GM04504 (cell line): ENCODE measurements at regions not wholly inside any gene's neighbourhood (a gene's known extent, or its start where the extent isn't known, plus 50 kb on each side); places are given as distances from the start of the nearest gene placed in this dataset.
A peak's percentile ranks its signal among the peaks of the same experiment; 100 is the strongest.
"Not testable (repeated sequence)": the region's sequence is repeated elsewhere in the genome, so short reads cannot be mapped to it uniquely, and the experiment has no call there.

Experiments used
- DNase-seq: peaks from one replicate; pipeline ENCODE4 v3.0.0-alpha.2; 2012; ENCODE audit warnings: low read depth

DNA sequence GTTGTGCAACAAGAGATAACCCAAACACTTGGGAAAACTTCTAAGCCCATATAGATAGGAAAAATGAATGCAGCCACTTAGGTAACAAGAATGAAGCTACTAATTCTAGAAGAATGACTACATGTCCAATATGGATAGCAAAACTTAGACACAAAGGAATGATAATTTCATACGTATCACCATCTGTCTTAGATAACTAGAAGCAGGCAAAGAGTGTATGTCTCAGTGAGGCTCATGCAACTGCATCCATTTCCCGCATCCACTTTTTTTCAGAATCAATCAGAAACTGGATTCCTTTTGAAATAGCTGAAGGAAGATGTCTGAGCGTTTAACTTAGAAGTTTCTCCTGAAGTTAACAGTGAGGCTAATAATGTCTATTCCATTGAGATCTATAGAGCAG lies 408.7 kb upstream of the PITX2 start:
- DNase-seq = no peak

DNA sequence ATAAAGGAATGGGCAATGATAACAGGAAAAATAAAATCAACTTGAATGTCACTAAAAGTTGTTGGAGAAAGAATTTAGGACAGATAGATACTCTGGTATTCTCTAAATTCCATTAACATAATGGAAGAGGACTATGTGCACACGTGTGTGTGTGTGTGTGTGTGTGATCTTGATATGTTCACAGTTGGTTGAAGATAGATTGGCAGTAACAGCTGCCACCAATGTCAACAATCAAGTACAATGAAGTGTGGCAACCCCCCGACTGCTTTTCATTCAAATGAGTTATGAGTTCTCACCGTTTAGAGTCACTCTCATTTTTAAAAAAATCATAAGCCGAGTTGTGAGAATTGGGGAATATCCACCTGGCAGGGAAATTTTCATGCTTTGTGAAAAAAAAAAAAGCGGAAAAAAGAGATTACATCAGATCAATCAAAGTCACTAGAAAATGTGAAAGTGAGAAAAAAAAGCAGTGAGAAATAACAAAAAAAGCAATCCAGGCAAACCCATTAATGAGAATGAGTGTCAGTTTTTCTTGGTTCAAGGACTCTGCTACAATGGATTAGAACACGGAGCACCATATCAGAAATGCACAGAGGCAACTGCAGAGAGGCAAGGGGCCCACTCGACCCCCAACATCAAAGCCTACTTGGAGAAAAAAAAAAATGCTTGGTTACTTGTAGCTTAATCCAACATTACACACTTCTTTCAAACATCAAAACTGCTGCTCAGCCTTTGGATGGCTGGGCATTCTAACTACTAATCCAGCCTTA lies 414.9 kb upstream of the PITX2 start:
- DNase-seq = no peak

DNA sequence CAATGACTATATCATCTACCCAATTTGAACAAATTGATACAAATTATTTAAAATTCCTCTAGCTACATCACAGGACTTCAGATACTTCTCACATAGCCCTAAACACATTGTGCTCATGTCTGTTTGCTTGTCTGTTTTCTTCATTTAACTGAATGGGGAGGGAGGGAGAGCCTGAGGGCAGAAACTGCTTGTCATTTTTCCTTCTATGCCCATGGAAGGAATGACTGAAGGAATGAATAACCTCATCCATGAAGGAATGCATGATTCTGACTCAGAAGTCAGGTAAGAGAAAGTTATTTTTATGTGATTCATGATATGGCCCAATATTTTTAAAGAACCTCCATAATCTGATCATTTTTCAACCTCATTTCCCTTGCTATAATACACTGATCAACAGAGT lies 418.0 kb upstream of the PITX2 start:
- DNase-seq = no peak

DNA sequence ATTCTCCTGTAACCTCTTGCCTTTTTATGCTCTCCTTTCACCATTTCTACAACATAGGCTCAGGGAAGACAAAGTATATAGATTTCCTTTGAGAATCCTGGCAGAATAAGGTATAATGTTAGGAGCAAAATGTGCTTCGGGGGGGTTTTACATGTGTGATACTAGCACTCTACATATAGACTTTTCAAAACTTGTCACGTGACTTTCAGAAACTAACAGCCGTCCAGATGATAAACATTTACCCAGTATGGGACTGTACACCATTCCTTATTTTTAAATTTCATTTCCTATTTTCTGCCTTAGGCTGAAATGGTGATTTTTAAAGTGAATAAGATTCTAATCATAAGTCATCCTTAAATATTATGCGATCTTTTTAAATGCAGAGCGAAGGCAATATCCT lies 420.4 kb upstream of the PITX2 start:
- no peak for DNase-seq

DNA sequence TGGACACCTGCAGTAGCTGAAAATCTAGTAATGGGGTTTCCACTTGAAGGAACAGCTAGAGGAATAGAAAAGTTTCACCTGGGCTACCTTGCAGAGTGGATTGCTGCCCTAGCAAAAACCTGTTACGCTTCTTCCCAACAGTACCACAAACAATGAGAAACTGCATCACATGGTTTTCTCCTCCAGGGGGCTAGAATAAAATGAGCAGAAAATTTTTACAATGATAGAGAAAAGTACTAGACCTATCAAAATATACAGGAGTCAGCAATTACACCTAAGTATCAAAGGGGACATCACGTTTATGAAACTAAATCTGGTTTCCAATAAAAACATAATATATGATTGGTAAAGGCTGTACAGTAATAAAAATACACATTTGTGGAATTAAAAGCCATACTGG lies 423.1 kb upstream of the PITX2 start:
- no peak for DNase-seq

DNA sequence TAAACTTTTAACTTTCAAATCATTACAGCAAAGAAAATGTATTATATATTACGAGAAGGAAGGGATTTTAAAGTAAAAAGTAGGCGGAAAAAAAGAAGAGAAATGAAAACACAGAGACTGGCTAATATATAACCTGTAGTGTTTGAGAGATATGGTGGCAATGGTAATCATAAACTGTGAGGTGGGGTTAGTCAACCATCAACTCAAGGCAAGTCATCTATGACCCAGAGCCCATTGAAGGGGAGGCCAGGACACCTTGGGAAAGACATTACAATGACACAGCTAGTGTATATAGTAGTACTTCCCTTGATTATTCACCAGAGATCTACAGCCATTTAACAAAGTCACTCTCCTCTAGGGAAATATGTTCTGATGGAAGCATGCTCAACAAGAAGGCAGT lies 423.9 kb upstream of the PITX2 start:
- no peak for DNase-seq

DNA sequence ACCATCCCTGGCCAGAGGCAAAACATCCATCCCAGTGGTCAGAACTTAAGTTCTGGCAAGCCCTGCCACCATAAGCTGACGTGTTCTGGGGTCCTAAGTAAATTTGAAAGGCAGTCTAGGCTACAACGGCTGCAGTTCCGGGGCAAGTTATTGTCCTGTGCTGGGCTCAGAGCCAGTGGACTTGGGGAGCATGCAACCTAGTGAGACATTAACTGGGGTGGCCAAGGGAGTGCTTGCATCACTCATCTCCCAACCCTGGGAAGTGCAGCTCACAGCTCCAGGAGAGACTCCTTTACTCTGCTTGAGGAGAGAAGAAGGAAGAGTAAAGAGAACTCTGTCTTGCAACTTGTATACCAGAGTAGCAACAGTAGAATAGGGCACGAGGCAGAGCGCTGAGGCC lies 425.4 kb upstream of the PITX2 start:
- DNase-seq = no peak

DNA sequence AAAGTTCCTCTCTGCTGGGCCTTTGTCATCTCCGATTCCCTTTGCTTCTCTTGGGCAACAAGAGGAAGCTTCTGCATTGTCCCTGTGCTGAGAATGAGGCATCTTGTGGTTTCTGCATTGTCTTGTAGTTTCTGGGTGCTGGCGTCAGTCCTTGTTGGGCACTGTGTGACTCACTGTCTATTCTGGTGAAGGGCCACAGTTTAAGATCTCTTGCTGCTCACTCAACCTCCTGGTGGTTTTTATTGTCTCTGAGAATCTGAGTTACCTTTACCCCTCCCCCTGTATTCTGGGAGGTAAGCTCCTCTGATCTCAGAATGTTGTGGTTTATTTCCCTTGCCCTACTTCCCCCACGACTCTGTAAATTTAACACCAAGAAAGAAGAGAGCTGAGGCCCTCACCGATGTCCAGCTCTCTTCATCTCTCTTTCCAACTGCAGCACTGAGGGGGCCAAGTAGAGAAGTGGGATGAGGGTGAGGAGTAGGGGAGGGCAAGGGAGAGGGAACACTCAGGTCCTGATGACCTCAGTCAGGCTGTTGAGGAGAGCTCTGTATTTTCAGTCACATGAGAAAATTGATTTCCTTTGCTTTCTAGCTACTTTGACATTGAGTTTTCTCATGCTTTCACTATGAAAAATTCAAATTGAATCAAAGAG lies 441.6 kb upstream of the PITX2 start:
- peak; percentile 73 for DNase-seq

DNA sequence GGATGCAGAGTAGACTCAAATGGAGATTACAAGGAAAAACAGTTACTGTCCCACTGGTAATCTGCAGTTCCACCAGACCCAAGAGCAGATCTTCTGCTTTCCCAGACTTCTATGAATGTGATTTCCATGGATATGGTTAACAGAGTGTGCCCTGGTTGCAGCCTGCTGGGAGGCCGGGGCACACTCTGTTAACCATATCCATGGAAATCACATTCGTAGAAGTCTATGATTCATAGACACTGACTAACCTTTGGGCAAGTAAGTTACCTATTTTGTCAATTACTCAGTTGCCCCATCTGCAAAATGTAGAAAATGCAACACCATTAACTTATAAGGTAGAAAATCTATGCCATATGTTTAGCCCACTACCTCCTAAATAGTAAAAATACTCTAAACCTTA lies 443.1 kb upstream of the PITX2 start:
- DNase-seq = no peak

DNA sequence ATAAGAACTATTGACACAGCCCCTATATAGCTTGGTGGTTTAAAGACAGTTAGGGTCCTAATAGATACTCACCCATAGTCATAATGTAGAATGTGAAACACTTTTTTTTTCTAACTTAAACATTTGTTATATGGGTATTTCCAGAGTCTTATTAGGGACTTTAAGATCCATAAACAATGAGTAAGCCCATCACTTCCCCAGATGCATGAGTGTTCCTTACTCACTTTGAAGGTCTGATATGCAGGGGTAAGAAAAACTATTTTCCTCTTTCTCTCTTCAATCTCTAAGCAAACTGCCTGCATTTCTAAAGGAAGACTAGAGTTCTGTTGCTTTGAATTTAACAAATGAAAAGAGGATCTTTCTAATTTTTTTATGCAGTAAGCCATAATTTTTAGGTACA lies 443.6 kb upstream of the PITX2 start:
- DNase-seq = no peak

DNA sequence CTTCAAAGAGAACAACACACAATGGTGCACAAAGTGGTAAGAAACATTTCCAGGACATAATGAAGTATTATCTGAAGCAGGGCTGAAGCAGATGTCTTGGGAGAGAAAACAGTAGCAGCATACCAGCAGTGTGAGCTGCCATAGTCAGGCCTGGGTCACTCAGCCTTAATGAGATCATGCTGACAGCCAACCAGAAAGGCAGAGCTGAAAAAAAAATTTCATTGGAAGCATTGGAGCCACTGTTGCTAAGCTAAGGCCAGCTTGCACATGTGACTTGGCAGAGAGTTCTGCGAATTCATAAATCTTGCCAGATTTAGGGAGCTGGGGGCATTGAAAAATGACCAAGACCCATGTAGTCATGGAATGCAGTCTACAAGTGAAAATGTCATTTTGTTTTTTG lies 444.0 kb upstream of the PITX2 start:
- DNase-seq = no peak

DNA sequence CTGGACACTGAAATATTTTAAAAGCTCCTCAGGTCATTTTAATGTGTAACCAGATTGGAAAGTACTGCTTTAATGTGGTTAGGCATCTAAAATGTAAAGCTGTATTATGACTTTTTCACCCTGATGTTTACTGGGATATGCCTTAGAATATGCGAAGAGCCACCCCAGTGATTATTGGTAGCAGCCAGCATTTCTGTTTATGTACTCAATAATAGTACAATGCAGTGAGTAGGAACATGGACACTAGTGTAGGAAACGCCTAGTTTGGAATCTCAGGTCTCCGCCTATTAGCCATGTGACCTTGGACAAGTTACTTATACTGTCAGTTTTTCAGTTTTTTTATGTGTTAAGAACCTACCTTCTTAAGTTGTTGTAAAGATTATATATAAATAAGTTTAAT lies 446.0 kb upstream of the PITX2 start:
- no peak for DNase-seq

DNA sequence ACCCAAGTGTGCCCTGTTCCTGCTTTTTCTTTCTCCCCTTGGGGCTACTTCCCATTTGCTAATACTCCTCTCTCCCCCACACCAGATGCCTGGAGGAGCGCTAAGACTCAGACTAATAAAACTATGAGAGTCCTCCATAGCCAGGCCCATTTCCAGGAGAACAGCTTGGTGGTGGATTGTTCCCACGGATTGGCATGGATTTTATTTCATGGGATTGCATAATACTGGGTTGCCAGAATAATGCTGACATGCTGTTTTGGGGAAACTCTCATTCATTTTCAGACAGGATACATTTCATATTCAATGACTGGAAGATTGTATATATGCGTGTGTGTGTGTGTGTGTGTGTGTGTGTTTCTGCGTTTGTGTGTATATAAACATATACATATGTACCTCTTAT lies 447.5 kb upstream of the PITX2 start:
- no peak for DNase-seq

DNA sequence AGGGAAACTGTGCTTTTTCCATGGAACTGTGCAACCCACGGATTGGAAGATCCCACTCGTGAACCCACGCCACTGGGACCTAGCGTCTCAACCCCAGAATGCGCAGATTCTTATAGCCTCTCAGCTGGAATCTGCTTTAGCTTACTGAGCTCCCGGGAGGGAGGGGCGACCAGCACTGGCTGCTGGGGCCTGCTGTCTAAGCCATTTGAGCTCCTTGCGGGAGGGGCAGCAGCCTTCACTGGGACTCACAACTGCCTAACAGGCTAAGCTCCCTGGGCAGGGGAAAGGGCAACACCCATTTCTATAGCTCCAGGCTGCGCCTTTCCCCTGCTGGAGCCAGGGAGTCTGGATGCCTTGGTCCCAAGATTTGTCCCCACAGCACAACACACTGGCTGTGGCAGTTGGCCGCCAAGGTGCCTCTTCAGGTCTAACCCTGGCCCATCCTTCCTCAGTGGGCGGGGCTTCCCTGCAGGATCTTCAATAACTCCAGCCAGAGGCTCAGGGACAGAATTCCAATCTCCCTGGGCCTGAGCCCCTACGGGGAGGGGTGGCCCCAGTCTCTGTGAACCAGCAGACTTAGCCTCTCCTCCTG lies 451.7 kb upstream of the PITX2 start:
- DNase-seq = no peak

DNA sequence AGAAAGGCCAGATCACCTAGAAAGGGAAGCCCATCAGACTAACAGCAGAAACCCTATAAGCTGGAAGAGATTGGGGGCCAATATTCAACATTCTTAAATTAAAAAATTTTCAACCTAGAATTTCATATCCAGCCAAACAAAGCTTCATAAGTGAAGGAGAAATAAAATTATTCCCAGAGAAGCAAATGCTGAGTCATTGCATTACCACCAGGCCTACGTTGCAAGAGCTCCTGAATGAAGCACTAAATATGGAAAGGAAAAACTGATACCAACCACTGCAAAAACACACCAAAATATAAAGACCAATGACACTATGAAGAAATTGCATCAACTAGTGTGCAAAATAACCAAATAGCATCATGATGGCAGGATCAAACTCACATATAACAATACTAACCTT lies 453.4 kb upstream of the PITX2 start:
- not testable (repeated sequence) for DNase-seq

DNA sequence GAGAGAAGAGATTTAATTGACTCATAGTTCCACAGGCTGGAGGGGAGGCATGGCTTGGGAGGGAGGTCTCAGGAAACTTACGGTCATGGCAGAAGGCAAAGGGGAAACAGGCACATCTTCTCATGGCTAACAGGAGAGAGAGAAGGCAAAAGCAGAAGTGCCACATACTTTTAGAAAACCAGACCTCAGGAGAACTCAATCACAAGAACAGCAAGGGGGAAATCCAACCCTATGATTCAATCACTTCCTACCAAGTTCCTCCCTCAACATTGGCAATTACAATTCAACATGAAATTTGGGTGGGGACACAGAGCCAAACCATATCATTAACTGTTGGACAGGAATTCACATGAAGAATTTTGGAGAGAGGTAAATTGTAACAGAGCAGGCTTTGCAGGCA lies 485.3 kb upstream of the PITX2 start:
- DNase-seq = no peak

DNA sequence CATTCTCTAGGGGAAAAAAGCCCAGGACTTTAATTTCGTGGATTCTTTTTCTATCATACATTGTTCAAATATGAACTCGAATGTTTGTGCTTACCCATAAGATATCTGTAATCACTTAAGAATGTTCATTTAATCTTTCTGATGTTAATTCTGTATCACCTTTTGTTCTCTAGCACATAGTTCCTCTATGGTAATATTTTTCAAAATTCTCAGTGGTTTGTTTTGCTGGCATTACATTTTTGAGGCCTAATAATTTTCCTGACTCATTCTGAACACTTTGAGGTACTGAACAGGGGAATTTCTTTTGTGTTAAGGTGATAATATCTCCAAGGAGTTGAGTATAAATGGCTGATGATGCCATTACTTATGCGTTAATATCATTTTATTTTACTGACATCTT lies 490.7 kb upstream of the PITX2 start:
- DNase-seq = no peak

DNA sequence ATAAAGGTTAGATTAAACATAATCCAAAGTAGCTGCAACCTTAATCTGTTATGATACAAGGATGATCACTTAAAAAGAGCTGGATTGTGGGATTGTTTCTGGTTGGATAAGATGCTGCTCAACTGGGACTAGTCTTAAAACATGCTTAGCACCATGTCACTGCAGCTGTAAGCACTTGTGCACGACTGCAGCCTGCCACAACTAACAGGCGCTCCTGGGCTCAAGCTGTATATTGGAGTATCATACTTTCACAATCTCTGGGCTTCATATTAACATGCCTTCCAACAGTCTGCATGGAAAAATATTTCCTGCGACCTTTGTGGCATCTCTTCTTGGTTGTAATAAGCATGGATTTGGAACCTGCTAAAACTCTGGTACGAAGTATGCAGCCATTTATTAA lies 493.0 kb upstream of the PITX2 start:
- no peak for DNase-seq

DNA sequence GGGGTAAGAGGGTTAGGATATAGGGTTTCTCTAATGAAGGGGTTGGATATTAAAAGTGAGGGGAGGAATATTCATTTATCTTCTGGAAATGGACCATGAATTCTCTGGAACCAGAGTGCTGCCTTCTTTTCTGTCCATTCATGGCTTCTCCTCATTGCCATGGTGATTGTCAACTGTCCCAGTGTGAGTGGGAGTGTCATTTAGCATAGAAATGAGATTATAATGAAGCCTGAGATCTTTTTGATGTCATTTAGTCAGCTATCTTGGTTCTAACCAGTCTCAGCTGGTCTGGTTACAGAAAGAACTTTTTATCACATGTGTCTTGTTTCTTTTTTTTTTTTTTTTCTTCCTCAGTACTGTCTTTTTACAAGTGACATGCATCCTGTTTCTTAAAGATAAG lies 497.3 kb upstream of the PITX2 start:
- DNase-seq = no peak

DNA sequence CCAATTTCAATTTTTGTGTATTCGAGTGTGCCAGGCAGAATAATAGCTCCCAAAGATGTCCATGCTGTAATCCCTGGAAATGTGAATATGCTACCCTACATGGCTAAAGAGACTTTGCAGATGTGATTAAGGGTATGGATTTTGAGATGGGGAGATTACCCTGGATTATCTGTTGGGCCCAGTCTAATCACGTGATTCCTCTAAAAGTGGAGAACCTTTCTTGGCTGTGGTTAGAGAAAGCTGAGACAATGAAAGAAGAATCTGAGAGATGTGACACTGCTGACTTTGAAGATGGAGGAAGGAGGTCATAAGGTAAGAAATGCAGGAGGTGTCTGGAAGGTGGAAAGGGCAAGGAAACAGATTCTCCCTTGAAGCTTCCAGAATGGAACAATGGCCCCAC lies 503.5 kb upstream of the PITX2 start:
- DNase-seq = no peak

DNA sequence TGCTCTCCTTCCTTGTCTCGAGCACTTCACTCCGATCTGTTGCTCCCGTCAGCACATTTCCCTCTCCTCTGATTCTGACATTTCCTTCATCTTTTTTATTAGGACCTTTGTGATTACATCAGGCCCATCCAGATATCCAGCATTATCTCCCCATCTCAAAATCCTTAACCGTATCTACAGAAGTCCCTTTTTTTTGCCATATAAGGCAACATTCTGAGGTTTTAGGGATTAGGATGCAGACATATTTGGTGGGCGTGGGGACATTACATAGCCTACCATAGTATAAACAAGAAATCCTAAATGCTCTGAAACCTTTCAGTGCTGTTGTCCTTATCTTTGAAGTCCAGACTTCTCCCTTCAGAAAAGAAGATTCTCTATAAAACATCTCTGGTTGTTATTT lies 505.0 kb upstream of the PITX2 start:
- DNase-seq = no peak

DNA sequence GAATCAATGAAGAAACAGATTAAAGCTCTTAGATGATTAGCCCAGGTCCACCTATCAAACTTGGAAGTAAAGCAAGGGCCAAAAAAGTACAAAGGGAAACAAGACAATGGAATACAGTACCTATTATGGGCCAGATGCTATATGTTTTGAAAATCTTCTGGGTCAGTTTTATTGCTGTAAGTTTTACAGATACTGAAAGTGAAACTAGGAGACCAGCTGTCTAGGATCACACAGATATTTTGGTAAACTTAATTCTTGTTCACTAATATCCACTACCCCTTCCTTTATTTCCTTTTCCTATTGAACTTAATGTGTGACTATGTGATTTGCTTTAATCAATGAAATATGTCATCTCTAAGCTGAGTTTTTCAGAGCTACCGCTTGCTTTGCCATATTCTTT lies 505.4 kb upstream of the PITX2 start:
- no peak for DNase-seq

DNA sequence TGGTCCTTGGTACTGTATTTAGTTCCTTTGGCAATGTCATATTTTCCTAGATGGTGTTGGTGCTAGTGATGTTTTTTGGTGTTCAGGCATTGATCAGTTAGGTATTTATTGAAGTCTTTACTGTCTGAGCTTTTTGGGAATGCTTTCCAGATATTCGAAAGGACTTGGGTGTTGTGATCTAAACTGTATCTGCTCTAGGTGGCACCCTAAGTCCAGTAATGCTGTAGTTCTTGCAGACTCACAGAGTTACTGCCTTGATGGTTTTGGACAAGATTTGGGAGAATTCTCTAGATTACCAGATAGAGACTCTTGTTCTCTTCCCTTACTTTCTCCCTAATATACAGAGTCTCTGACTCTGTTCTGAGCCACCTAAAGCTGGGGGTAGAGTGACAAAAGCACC lies 513.6 kb upstream of the PITX2 start:
- DNase-seq = peak; percentile 21

DNA sequence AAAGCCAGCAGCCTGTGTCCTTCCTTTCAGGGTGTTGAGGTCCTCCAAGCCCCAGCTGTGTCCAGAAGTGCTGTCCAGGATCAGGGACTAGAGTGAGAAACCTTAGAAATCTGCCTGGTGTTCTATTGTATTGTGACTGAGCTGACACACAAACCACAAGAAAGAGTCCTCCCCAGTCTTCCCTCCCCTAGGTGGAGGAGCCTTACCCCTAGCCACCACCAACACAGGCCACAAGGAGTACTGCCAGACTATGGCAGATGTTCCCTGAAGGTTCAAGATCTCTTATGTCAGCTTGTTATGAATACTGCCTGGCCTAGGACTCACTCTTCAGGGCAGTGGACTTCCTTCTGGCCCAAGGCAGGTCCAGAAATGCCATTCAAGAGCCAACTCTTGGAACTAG lies 514.1 kb upstream of the PITX2 start:
- DNase-seq = no peak
